IMR-90 (cell line): ENCODE measurements at regions not wholly inside any gene's neighbourhood (a gene's known extent, or its start where the extent isn't known, plus 50 kb on each side); places are given as distances from the start of the nearest gene placed in this dataset.

Experiments
- ATAC-seq: fragments of 200-7000 bp; cut with Tn5 transposase; 2 replicates; pipeline ENCODE4 v1.9.1; 2020; ENCODE audit warnings: low read depth, mild to moderate bottlenecking, moderate library complexity
- BruUV-seq: library from RNA; stranded (reverse); fragments of 400-500 nt; replicated peaks from 2 replicates; lab custom pipeline; 2021; lab: Mats Ljungman, UMichigan
- CTCF ChIA-PET: fragments of 300-600 bp; formaldehyde crosslinking; extraction: SDS; loops from one replicate; lab custom pipeline; 2021; ENCODE audit warnings: antibody characterized with exemption; lab: Yijun Ruan, JAX
- POLR2A ChIA-PET: fragments of 300-600 bp; sonication (Branson Sonifier 250); formaldehyde crosslinking; loops from one replicate; lab custom pipeline; 2022; ENCODE audit warnings: antibody characterized with exemption; ENCODE audit not compliant: unreplicated experiment; lab: Charles Lee
- DNase-seq: peaks from one replicate; pipeline ENCODE4 v3.0.0; 2013
- H2AFZ ChIP-seq: replicated peaks from 2 replicates; pipeline ENCODE3; 2013; ENCODE audit warnings: low read length, mild to moderate bottlenecking; ENCODE audit not compliant: poor library complexity
- H2AK5ac ChIP-seq: 2 replicates; pipeline ENCODE4 v1.6.1; 2013; ENCODE audit warnings: low read depth, low read length, inconsistent platforms
- H2AK9ac ChIP-seq: replicated peaks from 2 replicates; pipeline ENCODE3; 2013; ENCODE audit warnings: mild to moderate bottlenecking, low read depth, low read length, moderate library complexity; ENCODE audit not compliant: poor library complexity
- H2BK120ac ChIP-seq: 2 replicates; pipeline ENCODE4 v1.6.1; 2013; ENCODE audit warnings: low read depth, low read length, inconsistent platforms
- H2BK15ac ChIP-seq: 3 replicates; pipeline ENCODE4 v1.6.1; 2013; ENCODE audit warnings: low read depth, low read length, inconsistent platforms
- H2BK20ac ChIP-seq: 2 replicates; pipeline ENCODE4 v1.6.1; 2013; ENCODE audit warnings: low read depth, mild to moderate bottlenecking, inconsistent platforms, low read length, moderate library complexity
- H2BK5ac ChIP-seq: 2 replicates; pipeline ENCODE4 v1.6.1; 2013; ENCODE audit warnings: mild to moderate bottlenecking, low read depth, low read length, inconsistent platforms; ENCODE audit not compliant: poor library complexity, severe bottlenecking
- H3K14ac ChIP-seq: replicated peaks from 2 replicates; pipeline ENCODE4 v1.6.1; 2013; ENCODE audit warnings: low read depth, low read length, inconsistent platforms
- H3K18ac ChIP-seq: 2 replicates; pipeline ENCODE4 v1.6.1; 2013; ENCODE audit warnings: low read depth, low read length, control low read depth
- H3K23ac ChIP-seq: 2 replicates; pipeline ENCODE4 v1.6.1; 2013; ENCODE audit warnings: low read depth, low read length, inconsistent platforms
- H3K27ac ChIP-seq: 2 replicates; pipeline ENCODE4 v1.5.1; 2013; ENCODE audit warnings: mild to moderate bottlenecking, control low read depth, low read length; ENCODE audit not compliant: insufficient read depth
- H3K27me3 ChIP-seq: 2 replicates; pipeline ENCODE4 v1.6.1; 2013; ENCODE audit warnings: low read length; ENCODE audit not compliant: control insufficient read depth, insufficient read depth
- H3K36me3 ChIP-seq: 2 replicates; pipeline ENCODE4 v1.6.1; 2013; ENCODE audit warnings: low read length, mixed read lengths; ENCODE audit not compliant: control insufficient read depth, insufficient read depth
- H3K4ac ChIP-seq: 2 replicates; pipeline ENCODE4 v1.6.1; 2013; ENCODE audit warnings: low read depth, low read length, inconsistent platforms
- H3K4me1 ChIP-seq: 2 replicates; pipeline ENCODE4 v1.6.1; 2013; ENCODE audit warnings: low read length, mixed read lengths; ENCODE audit not compliant: control insufficient read depth, insufficient read depth
- H3K4me2 ChIP-seq: 2 replicates; pipeline ENCODE4 v1.6.1; 2013; ENCODE audit warnings: low read depth, mild to moderate bottlenecking, control low read depth, low read length, moderate library complexity
- H3K4me3 ChIP-seq: 2 replicates; pipeline ENCODE4 v1.5.1; 2013; ENCODE audit warnings: low read depth, mild to moderate bottlenecking, control low read depth, low read length, moderate library complexity; ENCODE audit not compliant: insufficient read depth
- H3K56ac ChIP-seq: 2 replicates; pipeline ENCODE4 v1.6.1; 2013; ENCODE audit warnings: low read length, inconsistent platforms; ENCODE audit not compliant: insufficient read depth; ENCODE audit errors: extremely low read depth
- H3K79me1 ChIP-seq, 2 experiments: 2 replicates each; pipeline ENCODE4 v1.6.1; 2013; ENCODE audit warnings: low read length in 2 of 2, inconsistent platforms in 1 of 2, low read depth in 1 of 2
- H3K9ac ChIP-seq: 2 replicates; pipeline ENCODE4 v1.6.1; 2013; ENCODE audit warnings: low read depth, low read length, control low read depth
- H3K9me1 ChIP-seq: 2 replicates; pipeline ENCODE4 v1.6.1; 2013; ENCODE audit warnings: low read length, inconsistent platforms; ENCODE audit not compliant: insufficient read depth
- H3K9me3 ChIP-seq: 2 replicates; pipeline ENCODE4 v1.6.1; 2013; ENCODE audit warnings: low read length; ENCODE audit not compliant: control insufficient read depth, insufficient read depth
- H4K20me1 ChIP-seq: 2 replicates; pipeline ENCODE4 v1.6.1; 2013; ENCODE audit warnings: low read length, inconsistent platforms; ENCODE audit not compliant: insufficient read depth
- H4K5ac ChIP-seq: 2 replicates; pipeline ENCODE4 v1.6.1; 2013; ENCODE audit warnings: mild to moderate bottlenecking, low read depth, low read length, control low read depth
- H4K8ac ChIP-seq, 2 experiments: 2 replicates each; pipeline ENCODE4 v1.6.1; 2013; ENCODE audit warnings: low read depth in 2 of 2, low read length in 2 of 2, control low read depth in 1 of 2, inconsistent platforms in 1 of 2
- H4K91ac ChIP-seq: 2 replicates; pipeline ENCODE4 v1.6.1; 2013; ENCODE audit warnings: low read depth, low read length, inconsistent platforms; ENCODE audit not compliant: insufficient read depth
- BHLHE40 ChIP-seq: fragments of 150-350 bp; IDR thresholded peaks from 2 replicates; pipeline ENCODE4 v1.6.1; 2016; ENCODE audit warnings: mild to moderate bottlenecking, low read depth, low read length
- CEBPB ChIP-seq: IDR thresholded peaks from 2 replicates; pipeline ENCODE4 v1.6.1; 2012; ENCODE audit warnings: low read depth, low read length, improper control_type of control experiment
- CHD1 ChIP-seq: IDR thresholded peaks from 2 replicates; pipeline ENCODE4 v1.6.1; 2012; ENCODE audit warnings: low read depth, low read length, improper control_type of control experiment
- CTCF ChIP-seq: conservative IDR thresholded peaks from 2 replicates; pipeline ENCODE4 v1.5.1; 2012; ENCODE audit warnings: mild to moderate bottlenecking, low read depth, low read length, improper control_type of control experiment
- ELK1 ChIP-seq: fragments of 150-350 bp; IDR thresholded peaks from 2 replicates; pipeline ENCODE4 v1.6.1; 2016; ENCODE audit warnings: low read depth, mild to moderate bottlenecking, low read length, moderate library complexity, borderline replicate concordance
- FOS ChIP-seq: fragments of 150-350 bp; IDR thresholded peaks from 2 replicates; pipeline ENCODE4 v1.6.1; 2016; ENCODE audit warnings: low read depth, low read length
- MAFK ChIP-seq: IDR thresholded peaks from 2 replicates; pipeline ENCODE4 v1.6.1; 2012; ENCODE audit warnings: low read depth, low read length, improper control_type of control experiment
- MAZ ChIP-seq: IDR thresholded peaks from 2 replicates; pipeline ENCODE4 v1.6.1; 2012; ENCODE audit warnings: low read depth, mild to moderate bottlenecking, low read length, improper control_type of control experiment, moderate library complexity, borderline replicate concordance
- MXI1 ChIP-seq: IDR thresholded peaks from 2 replicates; pipeline ENCODE4 v1.6.1; 2012; ENCODE audit warnings: low read depth, mild to moderate bottlenecking, low read length, moderate library complexity, borderline replicate concordance
- NFE2L2 ChIP-seq: fragments of 150-350 bp; IDR thresholded peaks from 2 replicates; pipeline ENCODE4 v1.6.1; 2016; ENCODE audit warnings: low read depth, mild to moderate bottlenecking, low read length
- POLR2A ChIP-seq: IDR thresholded peaks from 2 replicates; pipeline ENCODE4 v1.6.1; 2012; ENCODE audit warnings: mild to moderate bottlenecking, low read depth, low read length
- RAD21 ChIP-seq: IDR thresholded peaks from 2 replicates; pipeline ENCODE4 v1.6.1; 2012; ENCODE audit warnings: low read length, improper control_type of control experiment
- RCOR1 ChIP-seq: IDR thresholded peaks from 2 replicates; pipeline ENCODE4 v1.6.1; 2012; ENCODE audit warnings: mild to moderate bottlenecking, low read length, improper control_type of control experiment; ENCODE audit not compliant: insufficient replicate concordance
- RFX5 ChIP-seq: IDR thresholded peaks from 2 replicates; pipeline ENCODE4 v1.8.0; 2012; ENCODE audit warnings: low read depth, mild to moderate bottlenecking, low read length, moderate library complexity
- SMC3 ChIP-seq: fragments of 150-350 bp; IDR thresholded peaks from 2 replicates; pipeline ENCODE4 v1.6.1; 2016; ENCODE audit warnings: low read depth, mild to moderate bottlenecking, antibody characterized with exemption, low read length, moderate library complexity
- USF2 ChIP-seq: fragments of 150-350 bp; IDR thresholded peaks from 2 replicates; pipeline ENCODE4 v1.6.1; 2017; ENCODE audit warnings: mild to moderate bottlenecking, antibody characterized with exemption, low read length, low read depth
- WGBS, 2 experiments: methylation state at CpG; one replicate each; pipeline versions ENCODE4 v1.1.5 to v1.1.7; 2013; ENCODE audit warnings: missing lambda C conversion rate in 2 of 2; ENCODE audit not compliant: insufficient read length in 1 of 2; ENCODE audit errors: extremely low coverage in 2 of 2; 5-methylcytosine and 5-hydroxymethylcytosine counted together
- dilution Hi-C: fragments of 300-500 bp; cut with HindIII; formaldehyde crosslinking; loops from one replicate; pipeline ENCODE4 v1.14.3; 2018; ENCODE audit warnings: low sequenced_read_pairs; ENCODE audit not compliant: unreplicated experiment
- in situ Hi-C: fragments of 300-500 bp; cut with MboI; formaldehyde crosslinking; loops from 3 replicates; pipeline ENCODE4 v1.14.3; 2019; ENCODE audit warnings: low sequenced_read_pairs, inconsistent platforms, mixed read lengths
- intact Hi-C: fragments of 100-400 bp; cut with micrococcal nuclease; formaldehyde crosslinking; loops from 2 replicates; pipeline ENCODE4 v1.10.0; 2022

- Histone ChIP-seq H4K5ac (no peak overlapping the region), H3K23ac (no peak overlapping the region), H2BK120ac (no peak overlapping the region), H3K79me1 (no peaks in the 10 kb centered on the region), H3K14ac (no peak overlapping the region), H3K36me3 (no peaks in the 10 kb centered on the region), H3K9ac (no peak overlapping the region), H3K18ac (no peak overlapping the region), H3K4me1 (no peaks in the 10 kb centered on the region), H4K20me1 (no peaks in the 10 kb centered on the region), H2AK9ac (no peak overlapping the region), H3K27ac (no peak overlapping the region), H3K9me3 (no peaks in the 10 kb centered on the region), H3K4me3 (no peak overlapping the region), H3K4me2 (no peak overlapping the region), H3K27me3 (no peaks in the 10 kb centered on the region), H3K4ac (no peak overlapping the region), H3K9me1 (no peaks in the 10 kb centered on the region), H2BK15ac (no peak overlapping the region), H2AK5ac (no peak overlapping the region), H3K56ac (no peak overlapping the region), H4K91ac (no peak overlapping the region), H2BK20ac (no peak overlapping the region), H2BK5ac (no peak overlapping the region), H4K8ac (no peak overlapping the region), H2AFZ (no peak overlapping the region)
- dilution Hi-C loops, result no loop called here
- no peak for DNase-seq
- CTCF ChIA-PET, result no interaction called here
- WGBS, 2 experiments, result no CpG with 5 or more reads among the region's 1 CpG
- BruUV-seq, result no TSS peak
- POLR2A ChIA-PET, result no interaction called here
- in situ Hi-C loops, result no loop called here
- TF ChIP-seq MAZ (no peak), MAFK (no peak), RAD21 (no peak), RCOR1 (no peak), FOS (no peak), RFX5 (no peak), NFE2L2 (no peak), BHLHE40 (no peak), MXI1 (no peak), CEBPB (no peak), CTCF (no peak), SMC3 (no peak), USF2 (no peak), ELK1 (no peak), CHD1 (no peak), POLR2A (no peak)
- intact Hi-C loops, result no loop called here
- ATAC-seq, result no peak
Measured at GRCh38 chr18:44025421-44025820, 655.3 kb upstream of the SETBP1 start.
